ENCODE measurements at regions not wholly inside any gene's neighbourhood (a gene's known extent, or its start where the extent isn't known, plus 50 kb on each side); places are given as distances from the start of the nearest gene placed in this dataset.
A peak's percentile ranks its signal among the peaks of the same experiment; 100 is the strongest.
"Not testable (repeated sequence)": the region's sequence is repeated elsewhere in the genome, so short reads cannot be mapped to it uniquely, and the experiment has no call there.

DNA sequence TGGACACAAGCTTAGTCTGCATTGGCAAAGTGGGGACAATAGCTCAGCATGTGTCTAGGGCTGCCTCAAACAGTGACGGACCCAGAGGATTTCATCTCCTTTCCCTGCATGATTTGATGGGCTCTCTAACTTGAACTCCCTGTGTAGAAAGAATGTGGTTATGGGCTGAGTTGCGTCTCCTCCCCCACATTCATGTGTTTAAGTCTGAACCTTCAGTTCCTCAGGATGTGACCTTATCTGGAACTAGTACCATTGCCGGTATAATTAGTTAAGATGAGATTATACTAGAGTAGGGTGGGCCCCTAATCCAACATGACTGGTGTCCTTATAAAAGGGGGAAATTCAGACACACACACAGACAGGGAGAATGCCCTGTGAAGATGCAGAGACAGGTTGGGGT is 257.6 kb downstream of the BCL2L11 start:
- H3K27me3 Mint-ChIP-seq; H3K27ac ChIP-seq (ENCODE audit: low read depth in 1 of 2, low read length in 2 of 2); intact Hi-C loops (cut with DNase I, micrococcal nuclease); CTCF ChIA-PET; H3K27ac Mint-ChIP-seq; POLR2A ChIA-PET; H3K4me1 Mint-ChIP-seq (ENCODE audit: low read depth); H3K9me3 ChIP-seq (ENCODE audit: control insufficient read depth in 1 of 2, insufficient read depth in 1 of 2, low read length in 2 of 2); H3K27me3 ChIP-seq (ENCODE audit: control insufficient read depth in 1 of 2, insufficient read depth in 2 of 2, low read length in 2 of 2); H3K4me1 ChIP-seq (ENCODE audit: insufficient read depth, low read length); DNase-seq; H3K4me3 Mint-ChIP-seq; H3K36me3 ChIP-seq (ENCODE audit: insufficient read depth, low read length); H3K9me3 Mint-ChIP-seq; H3K36me3 Mint-ChIP-seq (ENCODE audit: low read depth); H3K4me3 ChIP-seq (ENCODE audit: low read length): not testable (repeated sequence)
- ATAC-seq (ENCODE audit: poor library complexity), result peak; percentile 55

DNA sequence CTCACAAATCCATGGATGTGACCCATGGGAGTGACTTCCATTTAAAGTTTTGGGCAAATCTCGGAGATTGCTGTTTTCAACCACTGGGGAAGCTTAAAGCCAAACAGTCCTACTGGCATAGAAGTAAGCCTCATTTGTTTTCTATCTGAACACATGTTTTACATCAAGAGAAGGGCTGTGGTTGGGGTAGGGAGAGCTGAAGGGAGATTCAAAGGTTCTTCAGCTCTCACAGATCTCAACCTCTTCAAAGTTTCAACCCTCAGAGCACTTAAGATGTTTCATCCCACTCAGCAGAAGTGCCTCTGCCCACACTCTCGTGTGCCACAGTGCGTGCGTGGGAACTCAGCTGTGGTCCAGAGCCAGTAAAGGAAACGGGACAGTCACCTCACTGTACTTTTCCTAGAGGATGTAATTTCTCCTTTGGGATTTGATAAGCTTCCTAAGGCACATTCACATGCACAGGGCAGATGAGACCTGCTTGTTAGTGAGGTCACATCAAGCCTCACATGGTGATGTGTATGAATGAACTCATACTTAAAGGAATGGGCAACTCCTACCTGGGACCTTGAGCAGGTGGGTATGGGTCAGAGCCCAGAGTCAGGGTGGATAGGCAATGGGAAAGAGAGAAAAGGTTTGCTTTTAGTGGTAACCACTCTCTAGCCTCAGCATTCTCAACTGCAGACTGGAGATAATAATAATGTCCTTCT is 260.2 kb downstream of the BCL2L11 start:
- H3K4me3 Mint-ChIP-seq; H3K27me3 ChIP-seq (ENCODE audit: control insufficient read depth in 1 of 2, insufficient read depth in 2 of 2, low read length in 2 of 2); POLR2A ChIA-PET; H3K4me1 Mint-ChIP-seq (ENCODE audit: low read depth); intact Hi-C loops (cut with DNase I, micrococcal nuclease); H3K9me3 ChIP-seq (ENCODE audit: control insufficient read depth in 1 of 2, insufficient read depth in 1 of 2, low read length in 2 of 2); H3K4me1 ChIP-seq (ENCODE audit: insufficient read depth, low read length); H3K36me3 ChIP-seq (ENCODE audit: insufficient read depth, low read length); H3K36me3 Mint-ChIP-seq (ENCODE audit: low read depth); H3K27ac Mint-ChIP-seq; CTCF ChIA-PET; H3K27me3 Mint-ChIP-seq; H3K9me3 Mint-ChIP-seq; H3K4me3 ChIP-seq (ENCODE audit: low read length); H3K27ac ChIP-seq (ENCODE audit: low read depth in 1 of 2, low read length in 2 of 2): not testable (repeated sequence)
- peak in 9 of 14 experiments; percentile 4 to 47 (median 25) for DNase-seq
- peak; percentile 85 for ATAC-seq (ENCODE audit: poor library complexity)

DNA sequence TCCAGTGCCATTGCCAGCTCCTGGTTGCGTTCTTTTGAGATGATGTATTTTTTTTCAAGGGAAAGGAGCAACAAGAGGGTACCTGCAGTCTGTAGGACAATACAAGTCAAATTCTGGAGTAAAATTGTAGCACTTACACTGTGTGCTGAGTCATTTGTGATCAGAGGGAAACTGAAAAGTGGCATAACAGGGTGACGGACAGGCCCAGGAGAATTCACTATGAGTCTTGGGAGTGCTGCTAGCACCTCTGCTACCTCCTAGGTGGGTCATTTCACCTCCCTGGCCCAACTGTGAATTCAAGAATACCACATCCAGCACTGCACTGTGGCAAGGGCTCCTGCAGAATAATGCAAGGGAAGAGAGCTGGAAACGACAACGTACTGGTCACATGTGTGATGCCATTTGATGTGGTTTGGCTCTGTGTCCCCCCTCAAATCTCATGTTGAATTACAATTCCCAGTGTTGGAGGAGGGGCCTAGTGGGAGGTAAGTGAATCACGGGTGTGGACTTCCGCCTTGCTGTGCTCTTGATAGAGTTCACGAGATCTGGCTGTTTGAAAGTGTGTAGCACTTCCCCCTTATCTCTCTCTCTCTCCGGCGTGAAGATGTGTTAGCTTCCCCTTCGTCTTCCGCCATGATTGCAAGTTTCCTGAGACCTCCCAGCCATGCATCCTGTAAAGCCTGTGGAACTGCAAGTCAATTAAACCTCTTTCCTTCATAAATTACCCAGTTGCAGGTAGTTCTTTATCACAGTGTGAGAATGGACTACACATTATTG is 261.0 kb downstream of the BCL2L11 start:
- H3K27me3 Mint-ChIP-seq; H3K9me3 ChIP-seq (ENCODE audit: control insufficient read depth in 1 of 2, insufficient read depth in 1 of 2, low read length in 2 of 2); H3K27ac ChIP-seq (ENCODE audit: low read depth in 1 of 2, low read length in 2 of 2); H3K9me3 Mint-ChIP-seq; H3K27me3 ChIP-seq (ENCODE audit: control insufficient read depth in 1 of 2, insufficient read depth in 2 of 2, low read length in 2 of 2); H3K36me3 Mint-ChIP-seq (ENCODE audit: low read depth); POLR2A ChIA-PET; intact Hi-C loops (cut with DNase I, micrococcal nuclease); H3K4me3 ChIP-seq (ENCODE audit: low read length); CTCF ChIA-PET; H3K36me3 ChIP-seq (ENCODE audit: insufficient read depth, low read length); DNase-seq; H3K4me1 Mint-ChIP-seq (ENCODE audit: low read depth); H3K4me1 ChIP-seq (ENCODE audit: insufficient read depth, low read length); ATAC-seq (ENCODE audit: poor library complexity); H3K4me3 Mint-ChIP-seq; H3K27ac Mint-ChIP-seq: not testable (repeated sequence)

DNA sequence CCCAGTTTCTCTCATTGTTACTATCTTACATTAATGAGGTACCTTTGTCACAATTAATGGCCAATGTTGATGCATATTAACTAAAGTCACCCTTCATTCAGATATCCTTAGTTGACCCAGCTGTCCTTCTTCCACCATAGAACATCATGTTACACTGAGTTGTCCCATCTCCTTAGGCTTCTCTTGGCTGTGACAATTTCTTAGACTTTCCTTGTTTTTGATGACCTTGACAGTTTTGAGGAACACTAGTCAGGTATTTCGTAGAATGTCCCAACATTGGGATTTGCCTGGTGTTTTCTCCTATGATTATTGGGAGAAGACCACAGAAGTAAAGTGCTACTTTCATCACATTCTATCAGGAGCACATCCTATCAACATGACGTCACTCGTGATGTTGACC is 261.8 kb downstream of the BCL2L11 start:
- H3K4me3 ChIP-seq (ENCODE audit: low read length); H3K4me3 Mint-ChIP-seq; CTCF ChIA-PET; H3K4me1 Mint-ChIP-seq (ENCODE audit: low read depth); H3K27ac ChIP-seq (ENCODE audit: low read depth in 1 of 2, low read length in 2 of 2); H3K36me3 Mint-ChIP-seq (ENCODE audit: low read depth); H3K27me3 Mint-ChIP-seq; H3K27ac Mint-ChIP-seq; H3K9me3 Mint-ChIP-seq; H3K4me1 ChIP-seq (ENCODE audit: insufficient read depth, low read length); H3K36me3 ChIP-seq (ENCODE audit: insufficient read depth, low read length); DNase-seq; H3K9me3 ChIP-seq (ENCODE audit: control insufficient read depth in 1 of 2, insufficient read depth in 1 of 2, low read length in 2 of 2); intact Hi-C loops (cut with DNase I, micrococcal nuclease); H3K27me3 ChIP-seq (ENCODE audit: control insufficient read depth in 1 of 2, insufficient read depth in 2 of 2, low read length in 2 of 2); ATAC-seq (ENCODE audit: poor library complexity); POLR2A ChIA-PET: not testable (repeated sequence)

DNA sequence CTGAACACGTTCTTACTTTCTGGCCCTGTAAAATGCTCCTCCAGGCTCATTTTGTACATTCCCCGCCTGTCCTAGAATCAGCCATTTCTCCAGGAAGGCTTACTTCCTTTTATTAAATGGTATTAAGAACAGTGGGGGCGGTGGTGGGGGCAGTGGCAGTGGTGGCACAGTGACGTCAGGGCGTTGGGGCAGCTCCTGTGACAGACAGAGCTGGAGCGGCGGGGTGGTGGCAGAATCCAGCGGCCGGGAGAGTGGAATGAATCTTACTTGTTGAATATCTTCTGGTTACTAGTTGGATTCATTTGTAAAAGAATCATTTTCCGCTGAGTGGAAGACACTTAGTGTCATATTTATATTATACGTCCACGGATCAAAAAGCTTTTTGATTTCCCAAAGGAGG is 262.6 kb downstream of the BCL2L11 start:
- H3K4me3 ChIP-seq (ENCODE audit: low read length); H3K4me1 ChIP-seq (ENCODE audit: insufficient read depth, low read length); H3K27ac Mint-ChIP-seq; H3K27ac ChIP-seq (ENCODE audit: low read depth in 1 of 2, low read length in 2 of 2); H3K4me3 Mint-ChIP-seq; H3K27me3 ChIP-seq (ENCODE audit: control insufficient read depth in 1 of 2, insufficient read depth in 2 of 2, low read length in 2 of 2); H3K9me3 Mint-ChIP-seq; H3K36me3 ChIP-seq (ENCODE audit: insufficient read depth, low read length); ATAC-seq (ENCODE audit: poor library complexity); intact Hi-C loops (cut with DNase I, micrococcal nuclease); CTCF ChIA-PET; H3K27me3 Mint-ChIP-seq; DNase-seq; H3K9me3 ChIP-seq (ENCODE audit: control insufficient read depth in 1 of 2, insufficient read depth in 1 of 2, low read length in 2 of 2); H3K4me1 Mint-ChIP-seq (ENCODE audit: low read depth); H3K36me3 Mint-ChIP-seq (ENCODE audit: low read depth); POLR2A ChIA-PET: not testable (repeated sequence)

DNA sequence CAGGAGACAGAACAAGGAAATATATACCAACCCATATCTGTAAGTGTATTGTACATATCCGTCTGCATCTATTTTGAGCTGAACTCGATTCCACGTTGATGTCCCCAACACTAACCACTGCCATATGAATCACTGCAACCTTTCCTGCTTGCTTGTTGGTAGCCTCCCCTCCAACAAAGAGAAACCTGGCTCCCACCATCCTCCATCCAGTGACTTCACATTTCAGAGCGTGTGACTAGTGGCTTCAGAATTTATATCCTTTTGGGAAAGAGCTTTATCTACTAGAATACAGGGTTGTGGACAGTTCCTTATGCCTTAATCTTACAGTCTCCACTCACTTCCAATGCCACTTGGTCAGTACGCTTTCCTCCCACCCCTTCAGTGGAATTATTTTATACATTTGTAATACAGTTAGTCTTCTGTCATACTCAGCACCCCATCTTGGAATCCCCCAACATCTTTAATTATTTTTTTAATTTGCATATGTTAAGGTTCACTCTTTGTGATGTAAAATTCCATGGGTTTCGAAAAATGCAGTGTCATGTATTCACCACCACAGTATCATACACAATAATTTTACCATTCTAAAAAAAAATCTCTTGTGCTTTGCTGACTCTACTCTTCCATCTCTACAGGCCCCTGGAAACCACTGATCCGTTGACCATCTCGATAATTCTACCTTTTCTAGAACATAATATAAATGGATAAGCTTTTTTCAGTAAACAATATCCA is 264.7 kb downstream of the BCL2L11 start:
- CTCF ChIA-PET; H3K4me1 Mint-ChIP-seq (ENCODE audit: low read depth); H3K36me3 Mint-ChIP-seq (ENCODE audit: low read depth); H3K4me3 Mint-ChIP-seq; H3K4me1 ChIP-seq (ENCODE audit: insufficient read depth, low read length); H3K27me3 ChIP-seq (ENCODE audit: control insufficient read depth in 1 of 2, insufficient read depth in 2 of 2, low read length in 2 of 2); POLR2A ChIA-PET; H3K27ac Mint-ChIP-seq; H3K27ac ChIP-seq (ENCODE audit: low read depth in 1 of 2, low read length in 2 of 2); H3K27me3 Mint-ChIP-seq; intact Hi-C loops (cut with DNase I, micrococcal nuclease); H3K4me3 ChIP-seq (ENCODE audit: low read length); ATAC-seq (ENCODE audit: poor library complexity); DNase-seq; H3K9me3 Mint-ChIP-seq; H3K9me3 ChIP-seq (ENCODE audit: control insufficient read depth in 1 of 2, insufficient read depth in 1 of 2, low read length in 2 of 2); H3K36me3 ChIP-seq (ENCODE audit: insufficient read depth, low read length): not testable (repeated sequence)

DNA sequence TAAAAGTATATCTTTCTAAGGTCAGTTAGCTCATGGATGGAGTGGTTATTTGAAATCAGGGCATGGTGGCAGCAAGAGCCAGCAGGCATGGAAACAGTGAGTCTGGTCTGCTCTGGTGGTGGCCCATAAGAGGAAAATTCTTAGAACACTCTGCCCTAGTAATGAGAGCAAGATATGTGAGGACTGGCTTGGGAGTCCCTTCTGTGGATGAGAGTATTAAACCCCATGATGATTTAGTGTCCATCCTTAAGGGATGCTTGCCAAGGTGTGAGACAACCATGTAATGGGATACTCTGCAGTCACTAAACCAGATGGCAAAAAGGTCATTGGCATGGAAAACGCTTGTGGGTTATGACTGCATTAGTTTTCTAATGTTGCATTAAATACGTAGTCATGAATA is 269.9 kb downstream of the BCL2L11 start:
- H3K27ac ChIP-seq (ENCODE audit: low read depth in 1 of 2, low read length in 2 of 2); POLR2A ChIA-PET; H3K4me3 ChIP-seq (ENCODE audit: low read length); H3K36me3 ChIP-seq (ENCODE audit: insufficient read depth, low read length); H3K27me3 Mint-ChIP-seq; H3K9me3 Mint-ChIP-seq; H3K4me3 Mint-ChIP-seq; H3K27me3 ChIP-seq (ENCODE audit: control insufficient read depth in 1 of 2, insufficient read depth in 2 of 2, low read length in 2 of 2); intact Hi-C loops (cut with DNase I, micrococcal nuclease); H3K27ac Mint-ChIP-seq; ATAC-seq (ENCODE audit: poor library complexity); H3K4me1 ChIP-seq (ENCODE audit: insufficient read depth, low read length); DNase-seq; CTCF ChIA-PET; H3K9me3 ChIP-seq (ENCODE audit: control insufficient read depth in 1 of 2, insufficient read depth in 1 of 2, low read length in 2 of 2); H3K4me1 Mint-ChIP-seq (ENCODE audit: low read depth); H3K36me3 Mint-ChIP-seq (ENCODE audit: low read depth): not testable (repeated sequence)
